DND-41 (cell line): ENCODE measurements at regions not wholly inside any gene's neighbourhood (a gene's known extent, or its start where the extent isn't known, plus 50 kb on each side); places are given as distances from the start of the nearest gene placed in this dataset.

ENCODE experiments used
- CTCF ChIP-seq: IDR thresholded peaks from 2 replicates; pipeline ENCODE4 v1.5.1; 2012; ENCODE audit warnings: borderline replicate concordance, low read length, moderate library complexity, mild to moderate bottlenecking; ENCODE audit not compliant: poor library complexity, severe bottlenecking; ENCODE audit errors: extremely low read depth
- EZH2 ChIP-seq: IDR thresholded peaks from 3 replicates; pipeline ENCODE4 v1.6.1; 2012; ENCODE audit warnings: borderline replicate concordance, low read depth, mild to moderate bottlenecking, moderate library complexity, low read length, inconsistent platforms; ENCODE audit not compliant: severe bottlenecking

DNA sequence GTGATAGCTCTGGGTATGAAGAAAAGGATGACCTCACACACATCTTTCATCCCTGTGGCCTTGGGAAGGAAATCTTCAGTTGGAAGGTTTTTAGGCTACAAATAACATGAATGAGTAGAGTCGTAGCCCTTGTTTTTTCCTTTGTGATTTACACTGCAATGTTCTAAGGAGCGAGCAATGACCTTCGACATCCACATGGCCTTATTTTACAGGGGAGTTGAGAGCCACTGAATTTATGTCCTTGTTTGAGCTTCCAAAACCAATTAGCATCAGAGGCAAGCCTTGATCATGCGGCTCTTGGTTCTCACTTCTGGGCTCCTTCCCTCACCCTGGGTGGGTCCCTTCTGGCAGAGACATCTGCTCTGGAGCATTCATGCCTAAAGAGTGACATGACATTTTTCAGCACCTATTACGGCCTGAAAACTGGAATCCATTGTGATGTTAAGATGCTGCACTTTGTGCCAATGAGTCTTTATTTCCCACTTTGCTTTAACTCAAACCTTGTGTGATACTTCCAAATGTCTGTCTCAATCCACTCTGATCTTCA is 70.5 kb upstream of the RUNX1 start:
- TF ChIP-seq CTCF (no peak), EZH2 (no peak)
